HG03064 (cell line): ENCODE measurements at regions not wholly inside any gene's neighbourhood (a gene's known extent, or its start where the extent isn't known, plus 50 kb on each side); places are given as distances from the start of the nearest gene placed in this dataset.

ENCODE experiments used
- ATAC-seq: cut with Tn5 transposase; IDR thresholded peaks from one replicate; pipeline ENCODE4 v1.9.1; 2021; ENCODE audit warnings: low read depth; ENCODE audit not compliant: unreplicated experiment

- no peak for ATAC-seq
Observed at GRCh38 chr4:181189751-181190150, 1053.5 kb upstream of the TENM3 start.

DNA sequence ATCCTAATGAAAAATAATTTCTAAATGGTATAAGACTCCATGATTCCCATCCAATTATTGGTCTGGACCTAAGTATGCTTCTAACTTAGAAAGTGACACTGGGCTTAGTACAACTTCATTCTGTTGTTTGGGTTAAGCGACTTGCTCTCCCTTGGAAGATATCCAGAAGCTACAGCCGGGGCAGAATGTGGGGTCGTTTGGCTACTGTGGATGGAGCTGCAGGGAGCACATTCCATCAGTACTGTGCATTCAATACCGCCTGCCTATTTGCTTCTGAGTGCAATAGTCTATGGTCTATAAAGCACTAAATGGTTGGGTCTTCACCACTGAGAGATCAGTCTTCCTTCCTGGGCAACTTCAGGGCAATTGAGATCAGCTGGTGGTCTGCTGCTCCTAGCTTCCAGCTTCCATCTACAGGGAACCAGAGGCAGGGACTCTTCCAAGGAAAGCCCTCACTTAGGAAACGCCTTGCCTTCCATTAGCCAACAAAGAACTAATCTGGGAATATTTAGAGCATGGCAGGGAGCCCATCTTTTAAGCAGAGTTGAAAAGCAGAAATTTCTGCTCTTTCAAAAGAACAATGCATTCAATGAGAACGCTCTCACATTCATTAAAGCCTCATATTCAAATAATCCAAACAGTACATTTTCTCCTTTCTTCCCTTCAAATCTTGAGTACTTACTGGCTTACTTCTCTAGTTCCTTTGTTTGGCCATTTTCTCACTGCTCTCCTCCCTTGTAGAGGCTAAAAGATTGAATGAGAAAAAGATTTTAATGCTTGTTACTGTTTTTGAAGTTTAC is 1049.9 kb upstream of the TENM3 start:
- no peak for ATAC-seq

- ATAC-seq = no peak
Observed at GRCh38 chr4:181194096-181194495, 1049.1 kb upstream of the TENM3 start.

GRCh38 chr4:181200076-181200475 is 1043.1 kb upstream of the TENM3 start:
- no peak for ATAC-seq

DNA sequence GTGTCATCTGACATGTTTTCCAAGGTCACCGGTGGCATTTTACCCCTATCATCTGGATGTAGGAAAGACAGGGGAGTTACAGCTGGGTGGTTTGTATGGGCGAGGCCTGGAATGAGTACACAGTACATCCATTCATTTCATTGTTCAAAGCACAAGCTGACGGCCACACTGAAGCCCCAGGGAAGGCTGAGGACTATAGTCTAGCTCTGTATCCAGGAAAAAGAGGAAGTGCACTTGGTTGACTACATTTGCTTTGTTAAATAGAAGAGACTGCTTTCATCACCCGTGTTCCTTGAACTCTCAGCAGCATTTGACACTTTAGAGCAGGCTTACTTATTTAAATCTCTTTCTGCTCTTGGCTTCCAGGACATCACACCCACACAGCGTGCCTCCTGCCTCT is 1041.0 kb upstream of the TENM3 start:
- no peak for ATAC-seq

GRCh38 chr4:181204109-181204508 is 1039.1 kb upstream of the TENM3 start:
- ATAC-seq = no peak

DNA sequence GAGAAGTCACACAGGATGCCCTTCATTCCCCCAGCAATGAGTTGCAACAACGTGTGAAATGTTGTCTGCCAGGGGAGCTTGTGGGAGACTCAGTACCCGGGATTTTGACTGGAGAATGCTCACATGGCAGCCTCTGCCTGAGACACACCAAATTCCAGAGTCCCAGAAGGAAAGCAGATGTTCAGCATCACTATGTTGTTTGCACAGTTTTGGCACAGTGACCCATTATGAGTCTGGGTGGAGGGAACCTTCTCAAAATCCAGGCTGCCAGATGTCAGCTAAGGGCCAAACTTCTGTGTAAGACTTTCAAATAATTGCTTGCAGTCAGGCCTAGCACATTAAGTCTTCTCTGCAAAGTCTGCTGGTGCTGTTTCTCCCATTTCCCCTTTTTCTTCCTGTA is 1029.7 kb upstream of the TENM3 start:
- no peak for ATAC-seq

DNA sequence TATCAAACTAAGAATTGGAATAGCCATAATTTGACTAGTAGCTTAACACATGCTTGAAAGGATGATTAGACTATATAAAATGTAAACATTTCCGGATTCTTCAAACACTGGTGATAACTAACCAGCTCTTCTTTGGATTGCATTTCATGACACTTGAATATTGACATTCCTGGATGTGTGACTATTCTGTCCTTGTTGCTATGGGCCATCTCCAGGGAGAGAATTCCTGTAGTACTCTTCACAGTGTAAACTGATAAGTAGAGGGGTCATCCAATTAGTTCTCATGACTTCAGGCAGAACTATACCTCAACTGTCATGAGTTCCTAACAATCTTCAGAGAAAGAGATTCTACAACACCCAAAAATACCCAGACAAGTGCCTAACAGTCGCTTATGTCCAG is 1026.7 kb upstream of the TENM3 start:
- no peak for ATAC-seq

DNA sequence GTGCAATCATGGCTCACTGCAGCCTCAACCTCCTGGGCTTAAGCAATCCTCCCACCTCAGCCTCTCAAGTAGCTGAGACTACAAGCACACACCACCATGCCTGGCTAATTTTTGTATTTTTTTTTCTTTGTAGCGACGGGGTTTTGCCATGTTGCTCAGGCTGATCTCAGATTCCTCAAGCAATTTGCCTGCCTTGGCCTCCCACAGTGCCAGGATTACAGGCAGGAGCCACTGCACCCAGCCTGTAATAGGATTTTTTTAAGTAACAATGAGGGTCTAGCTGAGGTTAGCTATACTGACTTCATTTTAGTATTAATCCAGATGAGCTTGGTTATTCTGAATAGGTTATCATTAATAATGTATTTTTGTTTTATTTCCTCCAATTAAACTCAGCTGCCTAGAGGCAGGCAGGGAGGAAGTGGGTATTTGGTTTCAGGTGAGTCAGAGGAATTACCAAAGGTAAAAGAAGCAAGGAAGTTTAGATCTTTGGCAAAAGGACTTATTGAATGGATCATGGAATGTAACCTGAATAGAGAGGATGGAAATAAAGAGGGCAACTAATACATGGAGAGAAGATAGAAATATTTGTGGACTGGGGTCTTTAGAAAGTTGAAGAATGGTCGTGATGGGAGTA is 1023.3 kb upstream of the TENM3 start:
- no peak for ATAC-seq

DNA sequence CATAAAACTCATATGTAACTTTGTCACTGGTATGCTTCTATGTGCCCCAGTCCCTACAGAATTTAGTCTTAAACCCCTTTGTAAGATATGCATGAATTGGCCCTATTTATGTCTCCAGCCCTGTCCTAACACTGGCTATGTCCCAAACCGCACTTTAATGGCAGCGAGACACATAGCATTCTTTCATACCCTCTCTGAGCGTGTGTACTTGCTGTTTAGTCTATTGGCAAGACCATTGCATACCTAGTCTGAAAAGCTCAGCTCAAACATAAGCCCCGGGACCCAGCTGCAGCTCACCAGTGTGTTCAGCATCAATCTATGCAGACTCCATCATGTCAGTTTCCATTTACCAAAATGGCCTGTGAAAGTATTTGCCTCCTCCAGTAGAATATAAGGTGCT is 1018.4 kb upstream of the TENM3 start:
- no peak for ATAC-seq

- no peak for ATAC-seq
Observed at GRCh38 chr4:181225616-181226261, 1017.5 kb upstream of the TENM3 start.

- ATAC-seq = no peak
Observed at GRCh38 chr4:181234951-181235680, 1008.1 kb upstream of the TENM3 start.

GRCh38 chr4:181245326-181245725 is 997.9 kb upstream of the TENM3 start:
- no peak for ATAC-seq

DNA sequence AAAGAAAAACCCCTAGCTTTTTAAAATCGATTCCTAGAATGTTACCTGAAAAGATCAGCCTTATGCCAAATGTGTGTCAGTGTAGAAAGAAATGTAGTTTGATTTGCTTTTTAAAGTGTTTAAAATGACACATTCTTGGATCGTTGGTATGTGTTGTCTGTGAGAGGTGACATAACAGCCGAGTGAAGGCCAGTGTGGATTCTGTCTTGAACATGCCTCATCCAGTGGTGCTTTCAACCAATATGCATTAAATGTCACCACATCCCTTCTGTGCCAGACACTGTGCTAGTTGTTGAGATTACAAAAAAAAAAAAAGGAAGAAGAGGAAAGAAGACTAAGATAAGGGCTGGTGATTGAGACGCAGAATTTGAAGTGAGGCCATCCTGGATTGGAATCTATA is 994.2 kb upstream of the TENM3 start:
- ATAC-seq = no peak

DNA sequence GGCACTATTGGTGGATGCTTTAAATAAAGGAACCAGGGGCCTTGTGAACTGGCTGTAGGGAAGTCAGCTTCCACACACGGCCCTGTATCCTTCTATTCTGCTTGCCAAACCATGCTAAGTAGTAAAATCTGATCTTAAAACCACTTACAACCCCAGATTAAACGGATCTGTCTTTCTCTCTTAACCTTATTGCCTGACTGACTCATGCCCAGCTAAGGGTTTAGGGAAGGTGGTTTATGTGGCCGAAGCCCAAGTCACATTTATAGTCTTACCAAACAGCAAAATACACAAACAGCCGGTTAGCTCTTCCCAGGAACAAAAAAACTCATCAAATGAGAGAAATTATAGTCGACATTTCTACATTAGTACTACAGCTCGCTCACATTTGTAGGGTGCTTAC is 988.4 kb upstream of the TENM3 start:
- no peak for ATAC-seq

DNA sequence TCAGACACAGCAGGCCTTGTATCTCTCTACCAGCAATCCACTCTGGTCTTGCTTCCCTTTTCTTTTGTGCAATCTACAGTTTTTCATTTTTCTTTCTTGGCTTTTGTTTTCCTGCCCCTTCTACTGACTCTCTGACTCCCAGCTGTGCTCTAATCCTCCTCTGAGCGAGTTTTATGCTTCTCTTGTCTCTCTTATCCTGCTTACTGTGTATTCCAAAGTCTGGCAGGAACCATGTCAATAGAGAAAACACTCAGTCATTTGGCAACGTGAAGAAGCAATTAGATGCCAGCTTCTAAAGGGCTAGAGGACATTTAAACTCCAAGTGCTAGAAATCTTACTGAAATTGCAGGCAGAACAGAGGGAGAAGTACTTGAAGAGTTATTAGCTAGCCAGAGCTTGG is 984.6 kb upstream of the TENM3 start:
- ATAC-seq = no peak

DNA sequence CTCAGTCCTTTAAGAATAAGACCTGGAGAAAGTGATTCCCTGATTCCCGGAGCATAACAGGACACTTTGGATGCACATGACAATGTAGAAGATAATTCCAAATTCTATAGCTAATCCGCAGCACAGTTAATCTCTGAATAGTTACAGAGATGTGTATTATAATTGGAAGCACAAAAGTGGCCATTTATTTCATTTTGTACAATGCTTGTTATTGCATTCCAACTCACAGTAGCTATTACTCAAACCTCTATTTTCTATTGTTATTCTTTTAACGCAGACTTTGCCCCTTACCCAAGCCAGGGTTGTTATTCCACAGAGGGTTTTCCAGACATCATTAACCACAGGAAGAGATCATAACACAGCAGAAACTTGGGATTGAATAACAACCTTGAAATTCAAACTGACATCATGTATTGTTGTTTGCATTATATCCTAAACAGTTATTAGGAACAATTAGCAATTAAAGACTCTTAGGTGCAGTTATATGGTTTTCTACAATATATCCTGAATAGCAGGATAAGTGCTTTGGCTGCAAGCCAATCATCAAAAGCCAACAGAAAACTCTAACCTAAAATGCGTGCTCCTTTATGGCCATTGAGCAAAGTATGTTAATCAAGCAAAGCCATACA is 984.0 kb upstream of the TENM3 start:
- no peak for ATAC-seq

DNA sequence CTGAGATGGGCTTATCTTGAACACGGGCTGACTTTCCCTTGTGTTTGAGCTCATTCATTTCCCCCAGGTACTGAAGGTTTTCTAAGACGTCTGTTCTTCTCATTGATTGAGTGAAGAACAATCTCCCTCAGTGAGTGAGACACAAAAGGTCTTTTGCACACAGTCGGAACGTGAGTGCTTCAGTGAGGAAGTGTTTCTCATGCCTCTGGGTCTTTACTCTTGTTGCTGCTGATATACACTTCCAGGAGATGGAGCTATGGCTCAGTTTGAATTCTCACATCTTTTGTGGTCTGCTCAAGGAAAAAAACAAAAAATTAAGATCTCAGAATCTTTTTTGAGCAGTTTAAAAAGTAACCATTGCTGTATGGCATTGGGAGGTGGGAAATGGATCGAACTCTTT is 981.9 kb upstream of the TENM3 start:
- ATAC-seq = no peak

DNA sequence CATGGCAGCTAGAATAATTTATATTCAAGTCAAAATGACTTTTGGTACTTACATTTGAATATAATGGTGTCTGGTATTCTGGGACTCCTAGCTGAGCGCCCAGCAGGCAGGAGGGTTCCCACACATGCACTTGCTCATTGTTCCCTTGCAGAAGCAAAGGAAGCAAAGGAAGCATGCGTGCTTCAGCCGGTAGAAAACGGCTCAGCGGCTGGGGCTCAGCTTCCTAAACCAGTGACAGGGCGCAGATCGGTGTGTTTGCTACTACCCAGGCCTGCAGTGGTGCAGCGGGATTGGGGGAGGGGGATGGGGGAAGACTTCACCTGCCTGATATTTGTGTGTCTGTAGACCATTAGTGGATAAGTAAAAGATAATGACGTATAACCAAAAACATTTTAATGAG is 978.3 kb upstream of the TENM3 start:
- no peak for ATAC-seq

GRCh38 chr4:181265370-181265769 is 977.8 kb upstream of the TENM3 start:
- ATAC-seq = no peak

DNA sequence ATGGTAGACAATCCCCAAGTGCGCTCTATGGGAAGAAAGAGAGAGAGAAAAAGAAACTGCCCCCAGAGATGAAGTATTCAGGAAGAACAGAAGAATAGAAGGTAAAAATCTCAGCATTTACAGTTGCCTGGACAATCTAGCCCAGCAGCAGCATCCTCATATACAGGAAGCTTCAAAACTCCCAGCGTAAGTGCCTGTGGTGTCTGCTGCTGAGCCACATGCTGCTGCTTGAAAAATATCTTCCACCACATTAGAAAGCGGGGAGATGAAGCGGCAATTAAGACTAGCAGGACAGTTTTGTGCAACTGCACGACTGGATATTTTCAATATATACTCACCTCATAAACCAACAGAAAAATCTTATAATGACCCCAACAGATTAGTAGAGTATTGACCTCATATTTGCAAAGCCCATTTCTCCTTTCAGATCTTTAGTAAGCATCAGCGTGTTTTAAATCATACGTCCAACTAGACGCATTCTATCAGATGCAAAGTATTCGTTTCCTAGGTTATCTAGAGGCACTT is 972.0 kb upstream of the TENM3 start:
- no peak for ATAC-seq
